Epithelial cell of prostate (primary cell): ENCODE measurements at regions not wholly inside any gene's neighbourhood (a gene's known extent, or its start where the extent isn't known, plus 50 kb on each side); places are given as distances from the start of the nearest gene placed in this dataset.

Experiments used
- DNase-seq: peaks from one replicate; pipeline ENCODE4 v3.0.0-alpha.2; 2011; ENCODE audit warnings: low read depth, low spot score
- H3K27ac ChIP-seq: fragments of 450-650 bp; 2 replicates; pipeline ENCODE4 v1.5.1; 2017; ENCODE audit warnings: mild to moderate bottlenecking

DNA sequence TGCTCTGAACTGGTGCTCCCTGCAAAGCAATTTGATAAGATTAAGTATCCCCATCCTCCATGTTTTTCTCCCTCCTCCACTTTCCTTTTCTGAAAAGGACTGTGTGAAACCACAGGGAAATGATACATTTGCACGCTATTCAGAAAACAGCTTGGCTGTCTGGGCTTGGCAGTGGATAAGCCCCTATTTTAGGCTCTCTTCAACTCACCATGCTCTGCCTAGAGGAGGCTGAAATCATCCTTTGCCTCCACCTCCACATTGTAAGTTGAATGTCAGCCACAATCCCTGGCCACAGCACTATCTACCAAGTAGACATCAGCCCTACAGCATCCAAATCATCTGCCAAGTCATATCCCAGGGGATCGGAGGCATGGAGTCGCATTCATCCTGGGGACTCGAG is 642.3 kb downstream of the RPS29 start:
- no peak overlapping the region for H3K27ac ChIP-seq
- DNase-seq, result no peak

DNA sequence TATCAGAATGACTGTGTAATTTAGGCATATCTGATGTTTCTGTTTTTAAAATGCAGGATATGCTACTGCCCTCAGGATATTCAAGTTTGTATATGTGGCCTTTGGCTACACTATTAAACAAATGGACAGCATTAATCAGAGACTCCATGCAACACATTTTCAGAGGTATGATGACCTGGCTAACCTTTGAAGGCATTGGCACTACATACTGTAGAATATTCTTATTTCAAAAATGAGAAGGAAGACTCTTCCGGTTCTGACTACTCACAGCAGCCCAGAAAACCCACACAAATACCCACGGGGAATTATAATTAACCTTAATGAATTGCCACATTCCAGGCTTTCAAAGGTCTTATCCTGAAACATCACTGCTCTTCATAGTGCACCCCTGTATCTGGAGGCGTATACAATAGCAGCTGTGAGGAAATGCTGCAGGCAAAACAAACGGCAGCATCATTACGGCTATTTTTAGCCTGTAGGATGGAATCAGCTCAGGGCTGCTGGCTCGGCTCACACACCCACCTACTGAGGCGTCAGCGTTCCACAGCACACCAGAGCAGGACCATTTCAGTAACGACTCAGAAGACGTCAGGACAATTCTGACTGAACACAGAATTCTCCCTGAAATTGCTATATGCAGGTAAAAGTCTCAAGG is 648.5 kb downstream of the RPS29 start:
- H3K27ac ChIP-seq, result no peak overlapping the region
- DNase-seq, result no peak

DNA sequence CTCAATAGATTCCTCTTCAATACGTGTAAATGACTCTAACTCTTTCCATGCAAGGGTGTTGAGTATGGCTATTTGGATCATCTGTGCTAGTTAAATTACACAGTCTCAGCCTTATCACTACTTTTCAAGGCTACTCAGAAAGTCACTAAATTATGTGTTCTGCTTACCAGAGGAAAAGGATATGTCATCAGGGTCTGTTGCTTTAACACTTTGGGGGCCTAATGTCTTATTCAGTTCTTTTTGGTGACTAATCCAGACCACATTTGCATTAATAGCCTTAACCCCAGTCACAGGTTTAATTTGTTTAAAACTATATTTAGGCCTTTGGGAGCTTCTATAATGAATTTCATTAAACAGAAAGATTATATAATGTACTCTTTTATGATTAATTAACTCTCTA is 649.3 kb downstream of the RPS29 start:
- no peak overlapping the region for H3K27ac ChIP-seq
- DNase-seq, result no peak

DNA sequence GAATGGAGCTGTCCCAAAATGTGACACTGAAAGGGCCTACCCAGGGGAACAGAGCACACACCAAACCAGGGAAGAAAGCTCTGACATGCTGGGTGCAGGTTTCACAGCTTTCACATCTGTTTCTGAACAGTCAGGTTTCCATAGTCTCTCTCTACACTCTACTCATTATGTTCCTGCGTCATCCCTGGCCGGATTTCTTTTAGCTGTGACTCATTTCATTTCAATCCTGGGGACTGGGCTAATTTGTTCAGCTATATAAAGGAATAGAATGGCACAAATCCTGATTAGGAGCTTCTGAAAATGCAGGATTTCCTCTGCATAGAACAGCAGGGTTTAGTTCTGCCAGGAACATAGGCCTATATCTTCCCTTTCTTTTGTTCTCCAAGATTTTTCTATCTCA is 649.8 kb downstream of the RPS29 start:
- no peak overlapping the region for H3K27ac ChIP-seq
- no peak for DNase-seq

DNA sequence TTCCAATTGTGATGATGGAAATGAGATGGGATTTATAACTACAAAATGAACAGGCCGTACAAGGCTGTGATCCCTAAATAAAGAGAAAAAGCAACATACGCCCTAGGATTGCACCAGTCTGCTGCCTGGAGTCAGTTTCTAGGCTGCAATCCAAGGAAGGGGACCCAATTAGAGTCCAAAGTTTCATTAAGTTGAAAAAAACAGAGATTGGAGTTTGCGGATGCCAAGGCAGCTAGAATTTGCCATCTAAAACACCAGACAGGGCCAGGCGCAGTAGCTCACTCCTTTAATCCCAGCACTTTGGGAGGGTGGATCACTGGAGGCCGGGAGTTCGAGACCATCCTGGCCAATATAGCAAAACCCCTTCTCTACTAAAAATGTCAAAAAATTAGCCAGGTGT is 661.0 kb downstream of the RPS29 start:
- DNase-seq, result no peak
- no peak overlapping the region for H3K27ac ChIP-seq

DNA sequence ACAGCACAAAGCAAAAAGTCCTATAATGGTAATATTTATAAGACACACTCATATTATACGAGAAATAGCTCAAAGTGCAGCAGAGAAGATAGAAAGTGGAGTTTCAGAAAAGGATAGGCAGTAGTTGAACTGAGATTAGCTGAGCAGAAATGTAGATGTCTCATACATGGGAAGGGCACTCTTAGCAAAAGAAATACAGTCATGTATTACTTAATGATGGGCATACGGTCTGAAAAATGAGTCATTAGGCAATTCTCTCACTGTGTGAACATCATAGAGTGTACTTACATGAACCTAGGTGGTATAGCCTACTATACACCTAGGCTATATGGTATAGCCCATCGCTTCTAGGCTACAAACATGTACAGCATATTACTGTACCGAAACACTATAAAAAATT is 671.3 kb downstream of the RPS29 start:
- no peak overlapping the region for H3K27ac ChIP-seq
- DNase-seq, result no peak

DNA sequence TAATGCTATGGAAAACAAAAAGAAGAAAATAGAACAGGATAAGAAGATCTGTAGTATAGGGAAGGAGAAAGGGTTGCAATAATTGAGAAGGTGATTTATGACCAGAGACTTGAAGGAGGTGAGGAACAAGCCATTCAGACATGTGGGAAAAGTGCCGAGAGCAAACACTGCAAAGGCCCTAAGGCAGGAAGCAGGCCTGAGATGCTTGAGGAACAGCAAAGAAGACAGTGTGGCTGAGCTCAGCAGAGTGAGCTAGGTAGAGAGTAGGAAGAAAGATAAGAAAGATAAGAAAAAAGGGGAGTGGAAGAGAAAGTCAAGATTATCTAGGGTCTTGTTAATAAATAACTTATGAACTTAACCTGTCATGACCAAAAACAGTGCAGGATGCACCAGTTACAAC is 671.8 kb downstream of the RPS29 start:
- no peak for DNase-seq
- no peak overlapping the region for H3K27ac ChIP-seq

DNA sequence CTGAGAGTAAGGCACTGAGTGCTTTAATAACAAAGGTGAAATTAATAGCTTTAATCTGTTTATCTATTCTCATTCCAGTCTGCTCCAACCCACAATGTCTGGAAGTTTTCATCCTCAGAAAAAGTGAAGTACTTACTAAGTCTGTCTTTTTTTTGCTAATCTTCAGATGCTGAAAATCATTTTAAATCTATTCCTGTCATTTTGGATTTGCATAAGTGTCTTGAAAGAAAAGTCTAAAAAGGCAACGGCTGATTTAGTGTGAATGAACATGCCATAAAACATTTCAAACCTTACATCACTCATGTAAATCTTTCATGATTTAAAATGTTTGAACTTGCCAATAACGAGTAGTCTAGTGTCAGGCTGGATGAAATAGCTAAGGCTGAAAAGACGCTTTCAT is 685.6 kb downstream of the RPS29 start:
- no peak for DNase-seq
- H3K27ac ChIP-seq, result no peak overlapping the region

DNA sequence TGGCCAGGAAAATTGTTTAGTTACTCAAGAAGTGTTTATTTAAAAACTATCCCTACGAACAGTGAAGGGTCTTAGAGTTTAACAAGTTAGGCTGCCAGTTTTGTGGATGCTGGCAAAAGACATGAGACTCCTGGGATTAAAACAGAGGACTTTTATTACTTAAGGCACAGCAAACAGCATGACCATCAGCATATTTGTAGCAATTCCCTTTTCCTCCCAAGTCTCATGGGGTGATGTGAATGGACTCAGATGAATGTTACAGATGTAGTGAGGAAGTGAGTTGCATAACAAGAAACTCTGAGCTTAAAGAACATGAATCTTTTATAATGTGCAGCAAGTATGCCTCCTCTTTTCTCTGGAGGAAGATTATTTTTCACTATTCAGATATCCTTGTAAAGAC is 695.8 kb downstream of the RPS29 start:
- DNase-seq, result no peak
- H3K27ac ChIP-seq, result no peak overlapping the region

DNA sequence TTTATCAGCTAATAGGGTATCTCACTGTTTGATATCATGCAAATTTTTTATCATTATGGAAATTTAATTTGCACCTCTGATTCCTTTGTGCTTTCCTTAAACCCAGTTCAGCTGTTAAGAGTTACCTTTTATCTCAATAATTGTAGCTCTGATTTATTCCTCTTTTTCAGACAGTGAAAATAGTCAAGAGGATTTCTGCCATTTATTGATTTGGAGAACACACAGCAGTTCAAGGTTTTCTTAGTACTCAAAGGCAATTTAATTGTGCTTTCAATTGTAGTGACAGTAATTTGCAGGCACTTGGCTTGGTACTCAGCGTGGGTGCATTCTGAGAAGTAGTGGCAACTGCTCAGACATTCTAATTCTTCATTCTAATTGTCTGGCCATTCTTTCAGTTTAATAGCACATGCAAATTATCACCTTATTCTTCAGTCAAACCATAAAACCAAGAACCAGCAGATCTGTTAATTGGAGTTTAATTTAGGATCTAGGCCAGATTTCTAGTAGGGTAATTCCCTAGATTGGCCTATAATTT is 709.3 kb downstream of the RPS29 start:
- H3K27ac ChIP-seq, result no peak overlapping the region
- no peak for DNase-seq

DNA sequence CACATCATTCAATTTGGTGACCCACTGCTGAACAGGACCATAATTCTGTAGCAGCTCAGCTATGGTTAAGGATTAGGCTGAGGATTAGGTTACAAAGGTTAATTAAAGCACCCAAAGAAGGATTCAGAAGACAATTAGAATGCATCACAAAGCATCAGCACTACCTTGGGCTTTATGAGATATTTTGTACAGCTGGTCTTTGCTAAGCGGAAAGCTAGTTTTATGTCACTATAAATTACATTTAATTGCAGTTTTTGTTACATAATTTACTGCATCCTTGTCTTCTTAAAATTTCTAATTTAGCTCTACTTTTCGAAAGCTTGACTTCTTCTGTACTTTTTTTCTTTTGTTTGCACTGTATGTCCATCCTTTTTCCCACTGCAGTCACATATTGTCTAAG is 711.5 kb downstream of the RPS29 start:
- DNase-seq, result no peak
- no peak overlapping the region for H3K27ac ChIP-seq

DNA sequence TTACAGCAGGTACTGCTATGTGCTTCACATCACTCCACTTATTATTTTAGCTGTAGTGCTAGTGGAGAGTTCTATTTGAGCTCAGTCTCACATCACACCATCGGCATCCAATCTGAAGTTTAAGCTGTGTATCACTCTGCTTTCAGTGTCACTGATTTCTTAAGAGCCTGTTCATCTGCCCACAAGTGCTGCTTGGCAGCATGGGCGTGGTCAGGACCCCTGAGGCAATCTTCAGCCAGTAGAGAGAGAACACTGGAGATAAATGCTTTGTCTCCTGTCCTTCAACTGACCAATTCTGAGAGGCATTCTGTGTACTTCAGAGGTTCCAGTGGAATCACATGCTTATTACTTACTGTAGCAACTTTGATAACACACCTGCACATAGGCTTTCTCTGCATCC is 728.8 kb downstream of the RPS29 start:
- H3K27ac ChIP-seq, result no peak overlapping the region
- no peak for DNase-seq

DNA sequence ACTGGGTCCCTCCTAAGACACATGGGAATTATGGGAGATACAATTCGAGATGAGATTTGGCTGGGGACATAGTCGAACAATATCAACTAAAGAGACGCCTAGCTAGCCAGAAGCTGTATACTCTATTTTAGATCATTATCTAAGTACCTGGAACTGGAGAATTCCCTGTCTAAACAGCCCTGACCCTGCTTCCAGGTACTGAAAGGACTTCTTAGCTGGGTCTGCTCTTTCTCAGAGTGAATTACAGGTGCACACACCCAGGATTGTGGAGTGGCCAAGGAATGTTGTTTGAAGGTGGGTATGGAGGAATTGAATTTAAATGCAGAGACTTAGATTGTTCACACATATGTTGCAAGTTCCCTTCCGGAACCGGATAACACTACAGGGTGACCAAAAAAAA is 733.0 kb downstream of the RPS29 start:
- DNase-seq, result no peak
- H3K27ac ChIP-seq, result no peak overlapping the region

DNA sequence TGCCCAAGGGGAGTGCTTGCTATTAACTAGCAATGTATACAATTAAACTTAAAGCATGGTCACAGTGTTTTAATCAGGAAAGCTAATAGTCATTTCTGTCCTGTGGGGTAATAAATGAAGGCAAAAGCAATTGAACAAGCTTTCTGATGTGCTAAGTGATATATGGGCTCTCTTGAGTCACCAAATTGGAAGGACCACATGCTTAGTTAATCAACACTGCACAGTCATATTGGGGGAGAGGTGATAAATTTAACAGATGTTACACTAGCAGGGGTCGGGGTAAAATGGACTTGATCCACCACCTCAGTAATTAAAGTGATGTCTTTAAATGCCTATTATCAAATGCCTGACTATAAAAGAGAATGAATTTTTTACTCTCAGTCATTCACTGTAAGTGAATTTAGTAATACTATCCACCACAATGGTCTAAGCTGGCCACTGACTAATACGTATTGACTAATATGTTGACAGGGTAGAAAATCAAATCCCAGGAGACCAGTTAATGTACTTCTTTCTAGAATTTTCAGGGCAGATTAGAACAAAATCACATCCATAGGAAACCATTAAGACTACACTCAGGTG is 736.3 kb downstream of the RPS29 start:
- DNase-seq, result no peak
- H3K27ac ChIP-seq, result no peak overlapping the region

DNA sequence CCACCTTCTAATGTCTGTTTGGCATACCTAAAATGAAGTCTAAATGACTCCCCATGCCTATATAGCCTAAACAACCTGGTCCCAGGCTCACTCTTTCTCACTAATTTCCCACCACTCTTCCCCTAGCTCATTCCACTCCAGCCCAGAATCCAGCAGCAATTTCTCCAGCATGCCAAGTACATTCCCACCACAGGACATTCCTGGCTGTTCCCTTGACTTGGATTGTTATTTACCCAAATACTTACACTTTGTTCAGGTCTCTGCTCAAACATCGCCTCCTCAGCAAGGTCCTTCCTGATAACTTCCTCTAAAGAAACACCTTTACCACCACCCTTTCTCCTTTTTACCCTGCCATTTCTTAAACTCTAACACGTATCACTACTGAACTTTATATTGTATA is 743.4 kb downstream of the RPS29 start:
- no peak overlapping the region for H3K27ac ChIP-seq
- no peak for DNase-seq

DNA sequence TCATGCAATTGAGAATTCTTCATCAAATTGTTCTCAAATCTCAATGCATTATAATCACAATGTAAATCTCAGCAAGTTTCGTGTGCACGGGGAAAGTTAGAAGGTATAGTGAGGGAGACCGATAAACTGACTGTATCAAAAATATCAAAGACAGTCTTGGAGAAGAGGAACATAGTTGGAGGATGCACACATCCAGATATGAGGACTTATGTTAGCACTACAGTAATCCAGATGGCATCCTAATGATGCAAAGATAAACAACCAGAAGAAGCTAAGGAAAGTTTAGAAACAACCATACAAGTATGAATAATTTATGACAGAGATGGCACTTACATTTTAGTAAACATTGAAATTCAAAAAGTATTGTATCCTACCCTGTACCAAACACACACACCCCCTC is 760.1 kb downstream of the RPS29 start:
- no peak overlapping the region for H3K27ac ChIP-seq
- no peak for DNase-seq

DNA sequence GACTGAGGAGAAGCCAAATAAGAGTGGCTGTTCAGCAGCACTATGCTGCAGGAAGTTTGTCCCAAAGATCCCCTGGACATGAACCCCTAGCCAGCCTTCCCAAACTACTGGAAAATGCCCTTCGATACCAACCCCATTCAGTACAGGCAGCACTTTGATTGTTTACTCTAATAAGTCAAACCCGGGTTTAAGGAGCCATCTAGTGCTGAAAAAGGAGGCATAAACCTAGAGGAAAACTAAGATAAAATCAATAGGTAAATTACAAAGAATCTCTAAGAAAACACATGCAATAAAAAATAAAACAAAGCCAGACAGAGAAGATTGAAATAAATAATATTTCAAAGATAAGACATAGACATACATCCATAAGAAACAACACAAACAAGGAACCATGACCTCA is 771.6 kb downstream of the RPS29 start:
- H3K27ac ChIP-seq, result no peak overlapping the region
- no peak for DNase-seq

DNA sequence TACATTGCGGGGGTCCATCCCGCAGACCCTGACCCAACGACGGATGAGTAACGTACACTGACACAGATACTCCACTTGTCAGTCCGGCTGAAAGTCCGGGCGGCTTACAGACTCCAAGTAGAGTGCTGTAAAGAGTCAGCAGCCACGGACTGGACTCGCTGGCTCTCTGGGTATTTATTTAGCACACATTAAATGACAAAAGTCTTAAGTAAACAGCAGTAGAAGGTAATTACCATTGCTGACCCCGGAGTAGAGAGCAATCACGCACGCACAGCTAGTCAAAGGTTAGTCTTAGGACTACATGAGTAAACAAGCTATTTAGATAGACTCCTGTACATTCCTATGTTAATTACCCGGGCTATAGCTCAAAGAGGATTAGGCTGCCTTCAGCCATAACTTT is 780.9 kb downstream of the RPS29 start:
- no peak for DNase-seq
- H3K27ac ChIP-seq, result no peak overlapping the region

DNA sequence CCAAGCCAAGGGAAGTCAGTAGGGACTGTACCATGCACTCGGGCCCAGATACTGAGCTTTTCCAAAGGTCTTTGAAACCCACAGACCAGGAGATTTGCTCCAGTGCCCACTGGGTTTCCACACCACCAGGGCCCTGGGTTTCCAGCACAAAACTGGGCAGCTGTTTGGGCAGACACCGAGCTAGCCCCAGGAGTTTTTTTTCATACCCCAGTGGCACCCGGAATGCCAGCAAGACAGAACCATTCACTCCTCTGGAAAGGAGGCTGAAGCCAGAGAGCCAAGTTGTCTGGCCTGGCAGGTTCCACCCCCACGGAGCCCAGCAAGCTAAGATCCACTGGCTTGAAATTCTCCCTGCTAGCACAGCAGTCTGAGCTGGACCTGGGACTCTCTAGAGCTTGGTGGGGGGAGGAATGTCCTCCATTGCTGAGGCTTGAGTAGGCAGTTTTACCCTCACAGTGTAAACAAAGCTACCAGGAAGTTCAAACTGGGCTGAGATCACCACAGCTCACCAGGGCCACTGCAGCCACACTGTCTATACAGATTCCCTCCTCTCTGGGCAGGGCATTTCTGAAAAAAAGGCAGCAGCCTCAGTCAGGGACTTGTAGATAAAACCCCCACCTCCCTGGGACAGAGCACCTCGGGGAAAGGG is 793.7 kb downstream of the RPS29 start:
- no peak overlapping the region for H3K27ac ChIP-seq

DNA sequence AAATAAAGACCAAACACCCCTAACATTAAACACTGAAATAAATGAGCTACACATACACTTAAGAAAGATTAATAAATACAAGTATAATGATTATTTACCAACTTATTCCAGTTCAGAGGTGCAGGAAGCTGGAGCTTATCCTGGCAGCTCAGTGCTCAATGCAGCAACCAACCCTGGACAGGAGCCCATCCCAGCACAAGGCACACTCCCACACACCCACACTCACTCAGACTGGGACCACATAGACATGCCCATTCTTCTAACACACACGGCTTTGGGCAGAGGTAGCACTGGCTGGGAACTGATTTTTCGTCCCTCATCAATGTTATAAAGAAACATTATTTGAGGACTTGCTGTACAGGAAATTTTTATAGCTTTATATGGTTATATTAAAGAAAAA is 797.4 kb downstream of the RPS29 start:
- H3K27ac ChIP-seq, result no peak overlapping the region
- no peak for DNase-seq

More for the DNA sequence above, 793.7 kb downstream of the RPS29 start:
- no peak for DNase-seq

DNA sequence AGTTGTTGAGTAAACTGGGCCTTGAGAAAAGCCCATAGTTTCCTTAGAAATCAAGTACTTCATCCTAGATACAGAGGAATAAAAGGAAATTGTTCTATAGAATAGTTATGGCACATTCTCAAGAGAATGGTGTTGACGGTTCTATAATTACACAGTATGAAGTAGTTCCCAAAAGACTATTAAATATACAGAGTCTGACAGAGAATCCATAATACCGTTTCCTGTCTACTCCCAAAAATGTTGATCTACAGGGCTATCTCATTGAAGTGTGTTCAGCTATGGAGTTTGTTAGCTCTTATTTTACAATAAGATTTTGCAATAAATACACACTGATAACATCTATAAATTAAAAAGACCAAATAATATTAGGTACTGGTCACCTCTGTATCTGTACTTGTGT is 799.7 kb downstream of the RPS29 start:
- H3K27ac ChIP-seq, result no peak overlapping the region
- DNase-seq, result no peak

DNA sequence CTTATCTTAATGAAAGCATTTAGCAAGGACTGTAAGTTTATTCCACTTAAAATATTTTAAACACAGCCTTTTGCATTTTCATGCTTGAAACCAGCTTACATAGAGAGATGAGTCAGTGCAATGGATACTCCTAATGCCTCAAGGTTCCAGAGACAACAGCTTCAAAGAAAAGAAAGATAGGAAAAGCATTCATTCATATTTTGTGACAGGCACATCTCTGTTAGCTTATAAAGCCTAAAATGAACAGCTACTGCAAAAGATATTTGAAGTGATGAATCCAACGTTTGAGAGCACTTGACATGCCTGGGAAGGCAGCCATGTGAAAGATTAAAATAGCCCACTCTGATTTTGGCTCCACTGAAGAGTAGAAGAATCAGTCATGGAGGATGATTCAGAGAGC is 814.5 kb downstream of the RPS29 start:
- H3K27ac ChIP-seq, result no peak overlapping the region
- DNase-seq, result no peak
